ENCODE measurements at regions not wholly inside any gene's neighbourhood (a gene's known extent, or its start where the extent isn't known, plus 50 kb on each side); places are given as distances from the start of the nearest gene placed in this dataset.

DNA sequence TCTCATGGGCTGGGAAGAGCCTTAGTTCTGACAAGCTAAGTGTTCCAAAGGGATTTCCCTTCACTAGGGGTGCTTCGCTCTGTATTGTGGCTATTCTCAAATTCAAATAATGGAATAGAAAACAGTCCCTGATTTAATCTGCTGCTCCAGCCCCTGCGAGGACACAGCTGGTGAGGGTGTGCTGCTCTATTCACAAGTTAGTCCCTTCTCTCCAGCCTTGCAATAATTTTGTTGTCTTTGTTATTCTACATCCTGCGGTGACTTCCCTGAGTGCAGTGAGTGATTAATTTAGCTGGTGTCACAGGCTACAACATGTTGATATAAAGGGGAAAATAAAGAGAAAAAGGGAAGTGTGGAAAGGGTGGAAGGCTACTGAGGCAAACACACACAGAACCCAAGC, 180.5 kb upstream of the VEPH1 start:
- no peaks in the 10 kb centered on the region for H3K36me3 ChIP-seq (ENCODE audit: control insufficient read depth, insufficient read depth, low read length)
- ChIA-PET POLR2A (no interaction called here), CTCF (interaction anchor here (0.8 to 1.0 kb wide), 3 partner anchors 9 to 34 kb away, joined by 3 read pairs; no protein-coding TSS in a partner anchor)
- no peak overlapping the region for H3K4me3 ChIP-seq (ENCODE audit: low read depth, low read length)
- TF ChIP-seq, protein P1, sequence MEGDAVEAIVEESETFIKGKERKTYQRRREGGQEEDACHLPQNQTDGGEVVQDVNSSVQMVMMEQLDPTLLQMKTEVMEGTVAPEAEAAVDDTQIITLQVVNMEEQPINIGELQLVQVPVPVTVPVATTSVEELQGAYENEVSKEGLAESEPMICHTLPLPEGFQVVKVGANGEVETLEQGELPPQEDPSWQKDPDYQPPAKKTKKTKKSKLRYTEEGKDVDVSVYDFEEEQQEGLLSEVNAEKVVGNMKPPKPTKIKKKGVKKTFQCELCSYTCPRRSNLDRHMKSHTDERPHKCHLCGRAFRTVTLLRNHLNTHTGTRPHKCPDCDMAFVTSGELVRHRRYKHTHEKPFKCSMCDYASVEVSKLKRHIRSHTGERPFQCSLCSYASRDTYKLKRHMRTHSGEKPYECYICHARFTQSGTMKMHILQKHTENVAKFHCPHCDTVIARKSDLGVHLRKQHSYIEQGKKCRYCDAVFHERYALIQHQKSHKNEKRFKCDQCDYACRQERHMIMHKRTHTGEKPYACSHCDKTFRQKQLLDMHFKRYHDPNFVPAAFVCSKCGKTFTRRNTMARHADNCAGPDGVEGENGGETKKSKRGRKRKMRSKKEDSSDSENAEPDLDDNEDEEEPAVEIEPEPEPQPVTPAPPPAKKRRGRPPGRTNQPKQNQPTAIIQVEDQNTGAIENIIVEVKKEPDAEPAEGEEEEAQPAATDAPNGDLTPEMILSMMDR (IDR thresholded peaks at IDR 0.05; ENCODE audit: insufficient read depth, low read depth, low read length) = no peak
- no peak for DNase-seq (ENCODE audit: low read depth)
- H3K27me3 ChIP-seq (ENCODE audit: control insufficient read depth, insufficient read depth, low read length) = no peaks in the 10 kb centered on the region

- Histone ChIP-seq H3K36me3 (ENCODE audit: control insufficient read depth, insufficient read depth, low read length) (no peaks in the 10 kb centered on the region), H3K27me3 (ENCODE audit: control insufficient read depth, insufficient read depth, low read length) (no peaks in the 10 kb centered on the region), H3K4me3 (ENCODE audit: low read depth, low read length) (no peak overlapping the region)
- DNase-seq (ENCODE audit: low read depth) = no peak
- POLR2A ChIA-PET = no interaction called here
- CTCF ChIA-PET = no interaction called here
- TF ChIP-seq, protein P1 (IDR thresholded peaks at IDR 0.05; ENCODE audit: insufficient read depth, low read depth, low read length) = no peak
Measured at GRCh38 chr3:157672061-157672460, 168.8 kb upstream of the VEPH1 start.

GRCh38 chr3:157671656-157672055, 168.4 kb upstream of the VEPH1 start:
- ChIA-PET CTCF (no interaction called here), POLR2A (no interaction called here)
- Histone ChIP-seq H3K27me3 (ENCODE audit: control insufficient read depth, insufficient read depth, low read length) (no peaks in the 10 kb centered on the region), H3K4me3 (ENCODE audit: low read depth, low read length) (no peak overlapping the region), H3K36me3 (ENCODE audit: control insufficient read depth, insufficient read depth, low read length) (no peaks in the 10 kb centered on the region)
- TF ChIP-seq, protein P1 (IDR thresholded peaks at IDR 0.05; ENCODE audit: insufficient read depth, low read depth, low read length) = no peak
- no peak for DNase-seq (ENCODE audit: low read depth)

GRCh38 chr3:157669416-157669815, 166.2 kb upstream of the VEPH1 start:
- Histone ChIP-seq H3K4me3 (ENCODE audit: low read depth, low read length) (no peak overlapping the region), H3K36me3 (ENCODE audit: control insufficient read depth, insufficient read depth, low read length) (no peaks in the 10 kb centered on the region), H3K27me3 (ENCODE audit: control insufficient read depth, insufficient read depth, low read length) (no peaks in the 10 kb centered on the region)
- POLR2A ChIA-PET = no interaction called here
- DNase-seq (ENCODE audit: low read depth) = peak; percentile 28
- CTCF ChIA-PET = no interaction called here
- TF ChIP-seq, protein P1 (IDR thresholded peaks at IDR 0.05; ENCODE audit: insufficient read depth, low read depth, low read length) = no peak

GRCh38 chr3:157667493-157667892, 164.3 kb upstream of the VEPH1 start:
- CTCF ChIA-PET = no interaction called here
- no peaks in the 10 kb centered on the region; the same call in 1 of the 2 replicates for H3K27me3 ChIP-seq (ENCODE audit: control insufficient read depth, insufficient read depth, low read length)
- no peaks in the 10 kb centered on the region for H3K36me3 ChIP-seq (ENCODE audit: control insufficient read depth, insufficient read depth, low read length)
- H3K4me3 ChIP-seq (ENCODE audit: low read depth, low read length) = no peak overlapping the region
- POLR2A ChIA-PET = no interaction called here
- DNase-seq (ENCODE audit: low read depth) = no peak
- TF ChIP-seq, protein P1 (IDR thresholded peaks at IDR 0.05; ENCODE audit: insufficient read depth, low read depth, low read length) = no peak
